Colonic mucosa (tissue), 4 donors: ENCODE measurements at regions not wholly inside any gene's neighbourhood (a gene's known extent, or its start where the extent isn't known, plus 50 kb on each side); places are given as distances from the start of the nearest gene placed in this dataset.

Experiments used
- DNase-seq: peaks from one replicate; pipeline ENCODE4 v3.0.0-alpha.2; 2020
- H3K27ac ChIP-seq: fragments of 200-600 bp; one replicate; pipeline ENCODE4 v1.8.0; 2021
- H3K27me3 ChIP-seq: fragments of 200-600 bp; one replicate; pipeline ENCODE4 v1.8.0; 2021
- H3K36me3 ChIP-seq: fragments of 200-600 bp; one replicate; pipeline ENCODE4 v1.8.0; 2021
- H3K4me1 ChIP-seq: fragments of 200-600 bp; one replicate; pipeline ENCODE4 v1.8.0; 2021; ENCODE audit warnings: mild to moderate bottlenecking
- H3K4me3 ChIP-seq: fragments of 200-600 bp; one replicate; pipeline ENCODE4 v1.8.0; 2021
- H3K9ac ChIP-seq, 2 donors: one replicate each; pipeline ENCODE4 v1.7.0; 2013; ENCODE audit warnings: control low read depth in 2 of 2, low read depth in 2 of 2, low read length in 2 of 2
- H3K9me3 ChIP-seq: fragments of 200-600 bp; one replicate; pipeline ENCODE4 v1.8.0; 2021
- intact Hi-C: fragments of 100-400 bp; cut with DNase I; formaldehyde crosslinking; loops from one replicate; pipeline ENCODE4 v1.14.1; 2022
- TF ChIP-seq, protein P1 (sequence below): fragments of 200-600 bp; IDR thresholded peaks from one replicate; pipeline ENCODE4 v1.8.0; 2022; ENCODE audit warnings: antibody characterized with exemption, mild to moderate bottlenecking
- donor health status: healthy.
- donor health status: DM: no; HTN: no; CAD: no.
- donor health status: DM: no; HTN: no; CAD: no.

DNA sequence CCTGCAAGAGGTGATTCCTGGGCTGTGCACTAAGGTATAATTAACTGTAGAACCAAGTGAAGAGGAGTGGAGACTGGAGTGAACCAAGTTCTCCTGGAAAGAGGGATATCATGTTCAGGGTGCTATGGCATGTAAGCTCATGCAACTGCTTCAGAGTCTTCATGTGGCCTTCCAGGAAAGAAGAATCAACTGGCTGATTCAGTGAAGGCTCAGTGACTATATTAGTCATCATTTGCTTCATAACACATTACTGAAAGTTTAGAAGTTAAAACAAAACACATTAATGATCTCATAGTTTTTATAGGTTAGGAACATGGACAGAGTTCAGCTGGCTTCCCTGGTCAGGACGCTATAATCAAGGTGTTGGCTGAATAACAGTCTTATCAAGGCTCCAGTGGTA lies 1200.8 kb upstream of the GYPC start:
- Histone ChIP-seq H3K27ac (no peak overlapping the region), H3K9me3 (no peaks in the 10 kb centered on the region), H3K36me3 (no peaks in the 10 kb centered on the region), H3K4me1 (no peaks in the 10 kb centered on the region), H3K4me3 (no peak overlapping the region), H3K9ac (no peak overlapping the region), H3K27me3 (no peaks in the 10 kb centered on the region)
- TF ChIP-seq, protein P1, sequence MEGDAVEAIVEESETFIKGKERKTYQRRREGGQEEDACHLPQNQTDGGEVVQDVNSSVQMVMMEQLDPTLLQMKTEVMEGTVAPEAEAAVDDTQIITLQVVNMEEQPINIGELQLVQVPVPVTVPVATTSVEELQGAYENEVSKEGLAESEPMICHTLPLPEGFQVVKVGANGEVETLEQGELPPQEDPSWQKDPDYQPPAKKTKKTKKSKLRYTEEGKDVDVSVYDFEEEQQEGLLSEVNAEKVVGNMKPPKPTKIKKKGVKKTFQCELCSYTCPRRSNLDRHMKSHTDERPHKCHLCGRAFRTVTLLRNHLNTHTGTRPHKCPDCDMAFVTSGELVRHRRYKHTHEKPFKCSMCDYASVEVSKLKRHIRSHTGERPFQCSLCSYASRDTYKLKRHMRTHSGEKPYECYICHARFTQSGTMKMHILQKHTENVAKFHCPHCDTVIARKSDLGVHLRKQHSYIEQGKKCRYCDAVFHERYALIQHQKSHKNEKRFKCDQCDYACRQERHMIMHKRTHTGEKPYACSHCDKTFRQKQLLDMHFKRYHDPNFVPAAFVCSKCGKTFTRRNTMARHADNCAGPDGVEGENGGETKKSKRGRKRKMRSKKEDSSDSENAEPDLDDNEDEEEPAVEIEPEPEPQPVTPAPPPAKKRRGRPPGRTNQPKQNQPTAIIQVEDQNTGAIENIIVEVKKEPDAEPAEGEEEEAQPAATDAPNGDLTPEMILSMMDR = no peak
- intact Hi-C loops = no loop called here
- DNase-seq = no peak

DNA sequence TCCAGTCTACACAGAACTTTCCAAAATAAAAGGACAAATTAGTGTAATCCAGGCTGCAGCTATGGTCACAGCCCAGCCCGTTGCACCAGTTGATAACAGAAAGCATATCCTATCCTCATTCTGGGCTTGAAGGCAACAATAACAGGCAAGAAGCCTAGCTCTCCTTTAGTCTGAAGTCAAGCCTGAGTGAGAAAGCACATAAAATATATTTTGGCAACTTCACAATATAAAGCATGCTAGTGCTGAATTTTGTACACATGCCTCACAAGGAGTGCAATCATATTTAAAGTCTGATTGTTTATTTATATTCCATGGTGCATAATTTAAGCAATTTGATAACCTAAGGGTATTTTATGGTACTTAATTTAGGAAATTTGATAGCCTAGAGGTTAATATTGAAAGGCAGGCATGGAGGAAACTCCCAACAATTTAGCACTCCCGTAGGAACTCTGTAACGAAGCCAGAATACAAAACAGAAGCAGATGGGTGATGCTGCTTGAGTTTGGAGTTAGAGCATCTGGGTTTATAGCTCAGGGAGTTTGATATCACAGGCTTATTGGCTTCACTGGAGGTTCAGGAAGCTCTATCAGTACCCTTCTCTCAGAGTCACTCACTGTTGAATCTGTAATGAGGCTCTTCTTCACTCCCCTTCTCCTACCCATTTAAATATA lies 1199.1 kb upstream of the GYPC start:
- Histone ChIP-seq H3K27me3 (no peaks in the 10 kb centered on the region), H3K27ac (no peak overlapping the region), H3K9ac (no peak overlapping the region), H3K36me3 (no peaks in the 10 kb centered on the region), H3K9me3 (no peaks in the 10 kb centered on the region), H3K4me1 (no peaks in the 10 kb centered on the region), H3K4me3 (no peak overlapping the region)
- no peak for DNase-seq
- intact Hi-C loops = no loop called here
- TF ChIP-seq, protein P1 = no peak

DNA sequence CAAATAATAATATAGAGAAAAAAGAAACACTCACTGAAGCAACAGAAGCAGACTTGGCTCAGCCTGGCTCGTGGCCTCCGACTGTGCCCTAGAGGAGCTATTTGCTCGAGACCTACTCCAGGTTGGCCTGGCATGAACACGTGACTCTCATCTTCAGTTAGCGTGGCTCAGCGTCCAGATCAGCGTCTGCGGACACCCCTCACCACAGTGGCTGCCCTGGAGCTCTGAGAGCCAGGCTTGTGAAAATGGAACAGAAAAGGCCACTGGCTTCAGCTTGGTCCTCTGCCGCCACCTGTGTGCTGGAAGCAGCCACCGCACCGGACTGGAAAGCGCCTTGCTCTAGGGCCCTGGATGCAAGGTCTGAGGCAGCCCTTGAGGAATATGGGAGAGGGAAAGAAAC lies 1184.0 kb upstream of the GYPC start:
- TF ChIP-seq, protein P1 = peak; percentile 15

DNA sequence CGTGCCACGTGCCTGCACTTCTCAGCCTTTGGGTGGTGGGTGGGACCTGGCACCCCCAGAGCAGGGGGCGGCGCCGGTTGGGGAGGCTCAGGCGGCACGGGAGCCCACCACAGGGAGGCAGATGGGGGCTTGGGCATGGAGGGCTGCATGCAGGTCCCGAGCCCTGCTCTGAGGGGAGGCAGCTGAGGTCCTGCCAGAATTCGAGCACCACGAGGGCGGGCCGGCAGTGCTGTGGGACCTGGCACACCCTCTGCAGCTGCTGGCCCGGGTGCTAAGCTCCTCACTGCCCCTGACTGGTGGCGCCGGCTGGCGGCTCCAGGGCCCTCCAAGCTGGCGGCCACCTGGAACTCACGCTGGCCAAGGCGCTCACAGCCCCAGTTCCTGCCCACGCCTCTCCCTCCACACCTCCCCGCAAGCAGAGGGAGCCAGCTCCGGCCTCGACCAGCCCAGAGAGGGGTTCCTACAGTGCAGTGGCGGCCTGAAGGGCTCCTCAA lies 1176.8 kb upstream of the GYPC start:
- intact Hi-C loops = no loop called here

More for the DNA sequence above, 1184.0 kb upstream of the GYPC start:
- Histone ChIP-seq H3K9me3 (no peaks in the 10 kb centered on the region), H3K9ac (no peak overlapping the region), H3K4me1 (no peaks in the 10 kb centered on the region), H3K4me3 (no peak overlapping the region), H3K36me3 (no peaks in the 10 kb centered on the region), H3K27ac (no peak overlapping the region), H3K27me3 (no peaks in the 10 kb centered on the region)
- intact Hi-C loops = no loop called here
- DNase-seq = no peak

DNA sequence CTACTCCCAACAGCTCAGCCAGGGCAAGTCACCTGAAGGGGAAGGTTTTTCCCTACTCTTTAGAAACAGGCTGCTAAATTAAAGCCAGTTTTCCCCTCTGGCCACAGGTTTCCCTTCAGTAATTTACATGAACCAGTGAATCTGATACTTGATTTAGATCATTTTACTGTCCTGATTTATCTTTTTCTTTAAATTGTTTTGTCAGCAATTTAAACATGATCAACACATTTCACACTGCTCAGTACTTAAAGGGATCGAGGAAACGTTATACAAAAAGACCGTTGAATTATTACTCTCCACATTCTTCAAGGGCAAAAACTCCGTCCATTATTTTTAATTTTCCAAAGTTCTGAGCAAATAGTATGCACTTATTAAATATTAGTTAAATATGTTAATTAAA lies 1165.7 kb upstream of the GYPC start:
- H3K4me3 ChIP-seq = no peak overlapping the region

More for the DNA sequence above, 1176.8 kb upstream of the GYPC start:
- H3K27ac ChIP-seq = no peak overlapping the region
- no peak overlapping the region for H3K4me3 ChIP-seq
- no peaks in the 10 kb centered on the region for H3K36me3 ChIP-seq
- DNase-seq = no peak
- no peak overlapping the region for H3K9ac ChIP-seq
- TF ChIP-seq, protein P1 = no peak
- no peaks in the 10 kb centered on the region for H3K4me1 ChIP-seq
- H3K27me3 ChIP-seq = no peaks in the 10 kb centered on the region
- no peaks in the 10 kb centered on the region for H3K9me3 ChIP-seq

More for the DNA sequence above, 1165.7 kb upstream of the GYPC start:
- Histone ChIP-seq H3K9me3 (no peaks in the 10 kb centered on the region), H3K9ac (no peak overlapping the region), H3K27ac (no peak overlapping the region), H3K4me1 (no peaks in the 10 kb centered on the region), H3K27me3 (no peaks in the 10 kb centered on the region), H3K36me3 (no peaks in the 10 kb centered on the region)
- intact Hi-C loops = no loop called here
- DNase-seq = no peak
- TF ChIP-seq, protein P1 = no peak
